Hematopoietic multipotent progenitor cell treated with erythropoietin and hydrocortisone succinate and interleukin-3 and kit ligand, for 6 days (in vitro differentiated cells): ENCODE measurements at regions not wholly inside any gene's neighbourhood (a gene's known extent, or its start where the extent isn't known, plus 50 kb on each side); places are given as distances from the start of the nearest gene placed in this dataset.
"Not testable (repeated sequence)": the region's sequence is repeated elsewhere in the genome, so short reads cannot be mapped to it uniquely, and the experiment has no call there.

Experiments
- DNase-seq: peaks from one replicate; pipeline ENCODE4 v3.0.0-alpha.2; 2015

DNA sequence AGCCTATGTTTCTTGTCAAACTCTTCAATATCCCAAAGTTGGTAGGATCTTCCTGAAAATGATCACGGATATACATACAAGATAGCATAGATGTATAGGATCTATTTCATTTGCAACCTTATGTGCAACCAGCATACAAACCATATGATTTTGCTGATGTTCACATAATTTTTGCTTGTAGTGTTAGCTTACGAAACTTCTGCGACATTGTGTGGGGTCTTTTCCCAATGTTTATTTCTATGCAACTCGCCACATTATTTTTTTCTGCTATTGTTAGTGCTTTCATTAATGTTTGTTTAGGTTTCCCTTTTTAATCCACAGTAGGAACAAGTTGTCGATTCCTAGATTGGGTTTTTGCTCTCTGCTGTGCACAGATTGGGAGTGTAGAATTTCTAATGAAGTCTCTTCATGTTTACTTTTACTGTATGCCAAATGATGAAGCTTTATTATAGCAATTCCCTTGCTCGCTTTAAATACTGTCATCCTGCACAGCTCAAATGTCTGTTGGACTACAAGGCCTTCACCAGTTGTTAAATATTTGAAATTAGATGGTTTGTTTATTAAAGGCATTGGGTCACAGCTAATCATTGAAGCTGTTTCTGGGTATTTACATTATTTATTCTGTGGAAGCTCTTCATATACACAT, 257.6 kb upstream of the PCDH7 start:
- DNase-seq: no peak

DNA sequence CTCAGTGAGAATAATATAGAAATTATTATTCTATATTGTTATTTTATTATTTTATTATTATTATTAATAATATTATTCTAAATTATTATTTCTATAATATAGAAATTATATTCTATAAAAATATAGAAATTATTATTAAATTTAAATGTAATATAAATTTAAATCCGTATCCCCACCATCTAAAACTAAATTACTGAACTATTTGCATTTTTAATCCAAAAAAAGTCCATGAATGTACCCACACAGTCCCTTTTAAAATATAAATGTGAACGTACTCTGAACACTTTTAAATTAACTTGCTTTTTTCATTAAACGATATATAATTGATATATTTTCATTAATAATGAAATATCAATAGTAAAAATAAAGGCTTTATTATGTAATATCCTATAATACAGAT, 248.3 kb upstream of the PCDH7 start:
- no peak for DNase-seq

DNA sequence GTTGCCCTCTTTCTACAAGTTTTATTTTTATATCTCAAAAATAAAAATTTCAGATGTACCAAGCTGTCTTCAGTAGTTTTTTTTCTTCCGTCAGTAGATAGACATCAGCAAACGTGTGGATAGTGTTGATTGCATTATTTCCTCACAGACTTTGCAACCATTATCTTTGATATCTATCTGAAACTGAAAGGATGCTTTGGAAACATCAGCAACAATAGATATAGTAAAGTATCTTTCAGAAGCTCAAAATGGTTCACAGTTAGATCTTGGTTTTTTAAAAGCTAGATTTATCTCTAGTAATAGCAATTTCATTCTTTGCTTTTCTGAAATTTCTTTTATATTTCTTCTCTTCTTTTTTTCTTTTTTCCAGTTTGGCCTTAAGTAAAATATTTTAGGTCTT, 246.9 kb upstream of the PCDH7 start:
- DNase-seq: no peak

DNA sequence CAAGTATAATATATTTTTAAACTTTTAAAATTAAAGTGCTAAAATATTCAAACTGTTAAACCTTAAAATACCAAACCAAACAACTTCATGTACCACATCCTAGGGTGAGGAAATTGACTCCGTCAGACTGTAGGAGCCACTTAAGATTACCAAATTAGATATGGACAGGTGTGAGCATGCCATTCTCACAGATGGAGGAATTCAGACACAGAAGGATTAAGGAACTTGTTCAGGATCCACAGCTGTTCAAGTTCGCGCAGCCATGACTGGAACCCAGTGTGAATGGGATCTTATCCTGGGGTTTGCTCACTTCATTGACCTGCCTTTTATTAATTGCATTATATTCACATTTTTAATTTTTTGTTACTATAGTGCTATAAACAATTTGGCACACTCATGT, 224.9 kb upstream of the PCDH7 start:
- no peak for DNase-seq

- DNase-seq: no peak
Observed at GRCh38 chr4:30495651-30496310, 224.4 kb upstream of the PCDH7 start.

DNA sequence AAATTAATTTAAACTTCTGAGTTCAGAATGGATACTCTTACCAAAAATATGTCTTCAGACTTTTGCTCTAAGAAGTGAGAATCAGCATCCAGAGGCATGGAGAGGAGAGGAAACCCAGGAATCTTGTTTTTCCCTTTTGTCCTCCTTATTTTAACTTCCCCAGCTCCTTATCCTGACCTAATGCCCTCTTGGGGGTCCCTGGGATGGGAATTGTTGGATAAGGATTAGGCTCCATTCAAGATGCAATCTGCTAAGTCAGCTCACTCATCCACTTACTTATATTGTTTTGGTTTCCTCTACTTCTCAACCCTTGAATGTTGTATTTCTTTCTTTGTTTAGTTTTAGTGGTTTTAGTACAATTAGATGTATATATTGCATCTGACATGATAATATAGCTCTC, 208.4 kb upstream of the PCDH7 start:
- DNase-seq: no peak

DNA sequence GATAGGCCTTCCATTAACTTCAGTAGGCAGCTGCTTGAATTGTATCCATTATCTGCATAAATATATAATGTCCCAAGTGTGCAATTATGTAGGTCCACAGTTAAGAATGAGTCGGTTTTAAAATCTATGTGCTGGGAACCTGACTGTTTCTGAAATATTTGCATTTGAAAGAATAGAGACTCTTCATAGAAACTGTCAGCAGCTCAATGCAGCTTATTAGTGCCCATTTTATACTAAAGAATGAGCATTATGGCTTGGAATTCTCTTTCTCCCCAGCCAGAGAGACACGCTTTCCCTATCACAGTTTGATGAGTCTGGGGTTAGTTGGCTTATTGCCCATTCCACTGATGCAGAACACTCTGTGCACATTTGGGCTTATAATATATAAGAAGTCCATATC, 202.0 kb upstream of the PCDH7 start:
- DNase-seq: no peak

DNA sequence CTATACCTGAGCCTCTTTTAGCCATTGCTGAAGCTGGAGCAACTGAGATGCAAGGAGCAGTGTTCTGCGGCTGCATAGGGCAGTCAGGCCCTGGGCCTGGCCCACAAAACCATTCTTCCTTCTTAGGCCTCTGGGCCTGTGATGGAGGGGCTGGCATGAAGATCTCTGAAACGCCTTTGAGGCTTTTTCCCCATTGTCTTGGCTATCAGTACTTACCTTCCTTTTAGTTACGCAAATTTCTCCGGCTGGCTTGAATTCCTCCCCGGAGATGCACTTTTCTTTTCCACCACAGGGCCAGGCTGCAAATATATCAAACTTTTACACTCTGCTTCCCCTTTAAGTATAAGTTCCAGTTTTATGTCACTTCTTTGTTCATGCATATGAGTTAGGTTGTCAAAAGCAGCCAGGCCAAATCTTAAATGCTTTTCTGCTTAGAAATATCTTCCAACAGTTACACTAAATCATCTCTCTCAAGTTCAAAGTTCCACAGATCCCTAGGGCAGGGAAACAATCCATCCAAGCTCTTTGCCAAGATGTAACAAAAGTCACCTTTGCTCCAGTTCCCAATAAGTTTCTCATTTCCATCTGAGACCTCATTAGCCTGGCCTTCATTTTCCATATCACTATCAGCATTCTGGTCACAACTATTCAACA, 194.4 kb upstream of the PCDH7 start:
- no peak for DNase-seq

DNA sequence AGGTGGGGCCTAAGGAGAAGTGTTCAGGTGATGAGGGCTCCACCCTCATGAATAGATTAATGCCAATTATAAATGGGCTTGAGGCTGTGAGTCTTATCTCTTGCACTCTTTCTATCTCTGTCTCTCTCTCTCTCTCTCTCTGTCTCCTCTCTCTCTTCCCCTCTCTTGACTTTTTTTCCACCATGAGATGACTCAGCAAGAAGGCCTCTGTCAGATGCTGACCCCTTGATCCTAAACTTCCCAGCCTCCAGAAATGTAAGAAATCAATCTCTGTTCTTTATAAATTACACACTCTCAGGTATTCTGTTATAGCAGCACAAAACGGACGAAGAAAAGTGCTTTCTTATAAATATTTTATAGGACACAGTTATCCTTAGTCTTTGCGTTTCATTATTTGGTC, 184.9 kb upstream of the PCDH7 start:
- DNase-seq: no peak

DNA sequence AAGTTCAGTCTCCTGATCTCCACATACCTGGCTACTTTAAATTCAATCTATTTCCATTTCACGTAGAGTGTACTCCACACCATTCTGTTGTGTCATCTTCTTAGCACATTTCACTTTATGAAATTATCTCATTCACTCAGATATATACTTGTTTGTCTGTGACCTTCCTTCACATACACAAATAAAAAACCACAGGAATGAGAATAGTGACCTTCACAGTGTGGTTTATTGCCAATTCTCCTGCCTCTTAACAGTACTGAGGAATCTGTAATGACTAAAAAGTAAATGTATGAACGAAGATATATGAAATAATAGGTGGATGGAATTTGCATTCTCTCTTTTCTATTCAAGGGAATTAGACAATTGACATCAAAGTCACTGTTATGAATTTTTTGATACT, 183.9 kb upstream of the PCDH7 start:
- no peak for DNase-seq

- no peak for DNase-seq
Observed at GRCh38 chr4:30537456-30537855, 182.7 kb upstream of the PCDH7 start.

DNA sequence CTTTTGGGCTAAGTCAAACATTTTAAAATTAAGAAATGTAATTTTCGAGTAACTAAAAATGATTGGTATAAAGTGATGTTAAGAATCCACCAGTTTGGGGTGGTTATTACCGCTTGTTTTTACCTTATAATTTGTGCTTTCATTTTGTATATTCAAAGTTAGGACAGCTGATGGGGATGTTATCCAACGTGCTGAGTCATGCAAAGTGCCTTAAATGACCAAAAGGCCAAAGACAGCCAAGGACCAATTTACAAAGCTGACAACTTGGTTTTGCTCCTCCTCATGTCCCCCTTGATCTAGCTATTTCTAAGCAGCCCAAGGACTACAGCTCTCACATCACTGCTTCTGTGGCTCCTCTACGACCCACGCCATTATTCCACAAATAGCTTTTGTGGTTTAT, 181.4 kb upstream of the PCDH7 start:
- no peak for DNase-seq

DNA sequence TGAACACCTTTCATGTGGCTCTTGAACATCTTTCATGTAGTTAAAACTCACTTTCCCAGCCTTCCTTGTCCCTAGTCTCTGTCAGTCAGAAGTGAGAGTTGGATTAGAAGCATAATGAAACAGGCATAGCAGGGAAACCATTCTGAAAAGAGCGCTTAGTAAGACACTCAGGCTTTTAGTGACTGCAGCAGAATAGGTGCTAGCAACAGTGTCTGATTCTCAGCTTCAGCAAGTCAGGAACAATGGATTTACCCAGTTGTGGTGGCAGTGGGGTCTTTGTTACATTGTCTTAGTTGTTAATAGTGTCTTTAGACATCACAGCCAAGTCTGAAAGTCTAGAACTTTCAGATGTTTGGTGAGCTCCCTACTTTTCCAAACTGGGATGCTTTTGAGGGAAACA, 177.1 kb upstream of the PCDH7 start:
- DNase-seq: no peak

GRCh38 chr4:30553151-30553550, 167.0 kb upstream of the PCDH7 start:
- no peak for DNase-seq

DNA sequence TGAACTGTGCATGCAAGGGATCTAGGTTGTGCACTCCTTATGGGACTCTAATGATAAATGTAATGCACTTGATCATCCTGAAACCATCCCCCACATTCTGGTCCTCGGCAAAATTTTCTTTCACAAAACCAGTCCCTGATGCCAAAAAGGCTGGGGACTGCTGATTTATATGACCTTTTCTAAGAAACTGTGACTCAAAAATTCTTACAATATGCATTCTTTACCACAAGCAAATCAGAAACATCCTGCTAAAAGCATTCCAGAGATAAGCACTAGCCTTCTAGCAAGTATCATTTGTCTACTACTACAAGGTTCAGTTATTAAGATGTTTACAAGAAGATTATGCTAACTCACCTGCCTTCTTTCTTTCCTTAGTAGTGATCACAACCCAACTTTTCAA, 166.5 kb upstream of the PCDH7 start:
- no peak for DNase-seq

GRCh38 chr4:30555775-30556174, 164.4 kb upstream of the PCDH7 start:
- DNase-seq: no peak

- no peak for DNase-seq
Observed at GRCh38 chr4:30559481-30559880, 160.7 kb upstream of the PCDH7 start.

DNA sequence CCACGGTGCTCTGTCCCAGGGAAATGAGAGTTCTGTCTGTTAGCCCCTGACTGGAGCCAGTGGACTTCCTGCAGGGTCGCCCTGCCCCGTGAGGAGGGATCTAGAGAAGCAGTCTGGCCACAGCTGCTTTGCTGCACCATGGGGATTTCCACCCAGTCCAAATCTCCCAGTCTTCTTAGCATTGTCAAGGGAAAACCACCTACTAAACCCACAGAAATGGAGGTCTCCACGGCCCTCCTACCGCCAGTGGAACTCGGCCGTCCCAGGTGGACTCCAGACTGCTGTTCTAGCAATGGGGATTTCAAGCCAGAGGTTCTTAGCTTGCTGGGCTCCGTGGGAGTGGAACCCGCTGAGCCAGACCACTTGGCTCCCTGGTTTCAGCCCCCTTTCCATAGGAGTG, 133.3 kb upstream of the PCDH7 start:
- no peak for DNase-seq

DNA sequence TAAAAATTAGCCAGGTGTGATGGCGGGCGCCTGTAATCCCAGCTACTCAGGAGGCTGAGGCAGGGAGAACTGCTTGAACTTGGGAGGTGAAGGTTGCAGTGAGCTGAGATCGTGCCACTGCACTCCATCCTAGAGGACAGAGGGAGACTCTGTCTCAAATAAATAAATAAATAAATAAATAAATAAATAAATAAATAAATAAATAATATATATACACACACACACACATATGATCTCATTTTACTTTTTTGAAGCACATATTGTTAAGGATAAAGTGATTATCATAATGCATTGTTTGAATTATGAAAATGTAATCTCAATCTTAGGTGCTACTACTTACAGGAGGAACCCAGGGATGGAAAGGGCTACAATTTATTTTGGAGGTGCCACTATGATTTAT, 130.5 kb upstream of the PCDH7 start:
- DNase-seq: not testable (repeated sequence)

DNA sequence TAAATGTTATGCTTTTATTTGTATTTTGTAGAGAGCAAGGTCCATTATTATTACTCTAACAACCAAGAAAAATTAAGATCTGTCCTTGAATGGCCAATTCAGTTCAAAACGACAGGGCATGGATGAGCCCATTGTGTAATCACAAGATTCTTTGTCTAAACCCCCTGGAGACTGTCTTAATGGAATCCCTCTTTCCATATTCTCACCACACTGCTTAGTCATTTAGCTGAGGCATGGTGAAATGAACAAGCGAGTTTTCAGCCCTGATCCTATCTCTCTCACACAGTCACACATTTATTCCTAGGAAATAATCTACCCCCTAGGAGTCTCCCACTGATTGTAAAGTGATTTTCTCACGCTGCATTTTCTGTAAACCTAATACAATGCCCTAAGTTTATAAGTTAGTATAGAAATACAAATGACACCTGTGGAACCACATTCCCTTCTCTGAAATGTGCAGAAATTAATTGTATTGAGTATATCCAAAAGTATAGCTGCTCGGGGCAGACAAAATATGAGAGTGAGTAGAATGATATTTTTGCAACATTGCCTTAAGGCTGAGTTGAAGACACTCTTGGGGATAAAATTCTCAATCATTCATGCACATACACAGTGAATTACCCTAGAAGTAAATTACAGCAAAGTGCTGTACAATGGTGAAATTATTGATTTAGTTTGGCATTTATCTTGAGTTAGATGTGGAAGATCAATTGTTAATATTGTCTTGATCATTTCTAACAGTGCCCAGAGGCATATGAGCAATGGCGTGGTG, 119.7 kb upstream of the PCDH7 start:
- DNase-seq: no peak

DNA sequence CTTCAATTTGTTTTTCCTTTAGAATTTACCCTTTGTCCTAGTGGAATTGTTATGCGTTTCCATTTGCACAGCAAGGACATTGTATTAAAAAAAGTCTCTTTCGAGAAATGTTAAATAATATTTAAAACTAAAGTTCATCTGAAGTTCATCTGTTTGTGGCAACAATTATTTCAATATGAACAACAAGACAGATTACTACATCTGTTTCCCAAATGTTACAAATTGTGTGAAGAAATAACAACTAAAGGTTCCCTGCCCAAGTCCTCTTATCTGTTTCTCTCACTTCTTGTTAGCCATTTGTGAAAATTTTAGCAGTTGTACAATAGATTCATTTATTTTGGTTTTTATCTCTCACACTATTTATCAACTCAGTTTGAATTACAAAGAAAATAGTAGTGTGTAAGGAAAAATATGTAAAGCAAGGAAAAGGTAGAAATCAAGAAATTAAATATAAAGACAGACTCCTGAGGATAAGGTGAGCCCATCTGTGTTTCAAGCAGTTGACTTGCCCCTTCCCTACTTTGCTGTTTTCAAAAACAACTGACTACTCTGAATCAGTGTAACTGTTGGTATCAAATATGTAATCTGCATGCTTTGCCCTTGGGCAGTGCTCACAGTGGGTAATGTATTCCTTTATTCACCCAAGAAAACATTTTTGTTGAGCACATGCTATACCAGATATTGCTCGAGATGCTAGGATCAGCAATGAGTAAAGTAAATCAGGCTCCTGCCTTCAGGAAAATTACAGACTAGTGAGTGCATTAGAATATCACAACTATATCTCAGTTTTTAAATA, 118.9 kb upstream of the PCDH7 start:
- DNase-seq: no peak

DNA sequence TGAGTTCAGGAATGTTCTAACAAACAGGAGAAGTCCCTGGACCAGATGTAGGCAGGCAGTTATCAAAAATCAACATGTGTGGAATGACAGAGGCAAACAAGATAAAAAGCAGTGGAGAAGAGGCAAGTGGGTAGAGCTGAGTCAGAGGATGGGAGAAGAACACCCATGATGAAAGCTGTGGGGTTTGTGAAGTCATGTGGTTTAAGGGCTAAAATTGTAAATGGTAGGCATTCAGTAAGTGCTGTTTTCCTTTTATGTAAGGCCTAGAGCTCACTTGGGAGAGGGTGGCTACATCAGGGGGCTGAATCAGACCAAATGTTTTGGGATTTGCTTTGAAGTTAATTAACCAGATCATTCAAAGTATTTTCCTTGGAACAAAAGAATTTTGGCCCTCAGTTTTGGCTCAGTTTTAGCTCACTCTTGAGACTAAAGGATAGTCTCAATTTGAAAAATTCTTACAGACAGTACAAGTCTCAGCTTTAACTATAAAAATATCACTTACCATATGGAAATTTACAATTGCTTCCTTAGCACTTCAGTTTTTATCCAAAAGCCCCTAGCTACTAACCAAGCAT, 114.5 kb upstream of the PCDH7 start:
- no peak for DNase-seq

DNA sequence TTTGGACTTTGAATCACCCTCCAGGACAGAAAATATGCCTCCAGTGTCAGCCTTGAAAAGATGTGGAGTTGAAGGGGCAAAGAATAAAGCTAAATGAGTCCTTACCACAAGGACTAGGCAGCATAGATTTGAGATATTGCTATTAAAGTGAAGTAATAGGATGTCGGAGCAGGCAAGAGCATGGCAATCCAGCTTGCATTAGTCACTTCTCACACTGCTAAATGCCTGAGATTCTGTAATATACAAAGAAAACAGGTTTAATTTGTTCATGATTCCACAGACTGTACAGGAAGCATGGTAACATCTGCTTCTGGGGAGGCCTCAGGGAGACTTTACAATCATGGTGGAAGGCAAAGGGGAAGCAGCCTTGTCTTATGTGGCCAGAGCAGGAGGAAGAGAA, 109.8 kb upstream of the PCDH7 start:
- no peak for DNase-seq
